Left lung (tissue), 4 donors: ENCODE measurements at regions not wholly inside any gene's neighbourhood (a gene's known extent, or its start where the extent isn't known, plus 50 kb on each side); places are given as distances from the start of the nearest gene placed in this dataset.

Experiments used
- ATAC-seq: fragments of 200-7000 bp; cut with Tn5 transposase; one replicate; pipeline ENCODE4 v1.9.1; 2020; ENCODE audit warnings: moderate library complexity
- DNase-seq, 4 donors: peaks; one replicate each; pipeline ENCODE4 v3.0.0-alpha.2; 2013 to 2020
- H3K27ac ChIP-seq, 2 donors: fragments of 200-600 bp; sonication (generic) in 1 of 2; one replicate each; pipeline versions ENCODE4 v1.5.0 to v1.8.0; 2020 to 2021
- H3K27me3 ChIP-seq, 2 donors: fragments of 200-600 bp; sonication (generic) in 1 of 2; one replicate each; pipeline versions ENCODE4 v1.5.0 to v1.8.0; 2020 to 2021
- H3K36me3 ChIP-seq, 2 donors: fragments of 200-600 bp; sonication (generic) in 1 of 2; one replicate each; pipeline versions ENCODE4 v1.5.0 to v1.8.0; 2020 to 2021
- H3K4me1 ChIP-seq, 2 donors: fragments of 200-600 bp; one replicate each; pipeline ENCODE4 v1.8.0; 2021
- H3K4me3 ChIP-seq, 2 donors: fragments of 200-600 bp; sonication (generic) in 1 of 2; one replicate each; pipeline versions ENCODE4 v1.5.0 to v1.8.0; 2020 to 2021; ENCODE audit warnings: mild to moderate bottlenecking in 1 of 2
- H3K9me3 ChIP-seq, 2 donors: fragments of 200-600 bp; sonication (generic) in 1 of 2; one replicate each; pipeline versions ENCODE4 v1.5.0 to v1.8.0; 2020 to 2021
- intact Hi-C, 2 donors: fragments of 100-400 bp; cut with DNase I; formaldehyde crosslinking; loops; one replicate each; pipeline versions ENCODE4 v1.11.2 to v1.14.2; 2022
- TF ChIP-seq, protein P1 (sequence below), 2 donors: fragments of 200-600 bp; sonication (generic) in 1 of 2; IDR thresholded peaks; one replicate each; pipeline versions ENCODE4 v1.5.0 to v1.8.0; 2021; ENCODE audit warnings: antibody characterized with exemption in 2 of 2
- donor health status: DM: no; HTN: yes; CAD: no.
- donor health status: DM: no; HTN: no; CAD: no.

DNA sequence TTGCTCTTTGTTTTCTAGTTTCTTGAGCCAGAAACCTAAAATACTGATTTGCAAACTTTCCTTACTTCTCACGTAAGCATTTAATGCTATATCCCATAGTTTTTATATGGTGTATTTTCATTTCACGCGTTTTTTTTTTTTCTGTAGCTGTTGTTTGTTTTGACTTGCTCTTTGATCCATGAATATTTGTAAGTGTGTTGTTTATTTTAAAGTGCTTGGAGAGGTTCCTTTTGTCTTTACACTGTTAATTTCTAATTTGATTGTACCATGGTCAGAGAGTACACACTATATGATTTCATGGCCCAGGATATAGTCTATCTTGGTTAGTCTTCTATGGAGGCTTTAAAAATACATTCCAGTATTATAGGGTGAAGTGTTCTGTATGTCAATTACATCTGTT, 84.8 kb upstream of the RNF217 start:
- TF ChIP-seq, protein P1, sequence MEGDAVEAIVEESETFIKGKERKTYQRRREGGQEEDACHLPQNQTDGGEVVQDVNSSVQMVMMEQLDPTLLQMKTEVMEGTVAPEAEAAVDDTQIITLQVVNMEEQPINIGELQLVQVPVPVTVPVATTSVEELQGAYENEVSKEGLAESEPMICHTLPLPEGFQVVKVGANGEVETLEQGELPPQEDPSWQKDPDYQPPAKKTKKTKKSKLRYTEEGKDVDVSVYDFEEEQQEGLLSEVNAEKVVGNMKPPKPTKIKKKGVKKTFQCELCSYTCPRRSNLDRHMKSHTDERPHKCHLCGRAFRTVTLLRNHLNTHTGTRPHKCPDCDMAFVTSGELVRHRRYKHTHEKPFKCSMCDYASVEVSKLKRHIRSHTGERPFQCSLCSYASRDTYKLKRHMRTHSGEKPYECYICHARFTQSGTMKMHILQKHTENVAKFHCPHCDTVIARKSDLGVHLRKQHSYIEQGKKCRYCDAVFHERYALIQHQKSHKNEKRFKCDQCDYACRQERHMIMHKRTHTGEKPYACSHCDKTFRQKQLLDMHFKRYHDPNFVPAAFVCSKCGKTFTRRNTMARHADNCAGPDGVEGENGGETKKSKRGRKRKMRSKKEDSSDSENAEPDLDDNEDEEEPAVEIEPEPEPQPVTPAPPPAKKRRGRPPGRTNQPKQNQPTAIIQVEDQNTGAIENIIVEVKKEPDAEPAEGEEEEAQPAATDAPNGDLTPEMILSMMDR (IDR thresholded peaks at IDR 0.05), result no peak
- no peak for ATAC-seq
- no peaks in the 10 kb centered on the region for H3K27me3 ChIP-seq
- no peaks in the 10 kb centered on the region for H3K9me3 ChIP-seq
- DNase-seq, result no peak
- intact Hi-C loops, result no loop called here
- no peak overlapping the region for H3K27ac ChIP-seq
- H3K4me1 ChIP-seq, result peaks cover 0 to 6% of the 10 kb centered on the region in 2 donors
- no peak overlapping the region for H3K4me3 ChIP-seq
- no peaks in the 10 kb centered on the region for H3K36me3 ChIP-seq

- Histone ChIP-seq H3K27me3 (no peaks in the 10 kb centered on the region), H3K4me1 (peaks cover 0 to 8% of the 10 kb centered on the region in 2 donors), H3K4me3 (no peak overlapping the region), H3K36me3 (no peaks in the 10 kb centered on the region), H3K9me3 (no peaks in the 10 kb centered on the region), H3K27ac (no peak overlapping the region)
- TF ChIP-seq, protein P1 (IDR thresholded peaks at IDR 0.05), result no peak
- intact Hi-C loops, result no loop called here
- DNase-seq, result no peak
- ATAC-seq, result no peak
These were observed 82.9 kb upstream of the RNF217 start for GRCh38 chr6:124879110-124879991.

GRCh38 chr6:124879992-124880355, 82.3 kb upstream of the RNF217 start:
- H3K36me3 ChIP-seq, result no peaks in the 10 kb centered on the region
- H3K9me3 ChIP-seq, result no peaks in the 10 kb centered on the region
- H3K27ac ChIP-seq, result no peak overlapping the region
- H3K4me1 ChIP-seq, result peaks cover 0 to 8% of the 10 kb centered on the region in 2 donors
- no peak overlapping the region for H3K4me3 ChIP-seq
- no peaks in the 10 kb centered on the region for H3K27me3 ChIP-seq
- TF ChIP-seq, protein P1 (IDR thresholded peaks at IDR 0.05), result no peak
- no peak for DNase-seq
- intact Hi-C loops, result no loop called here
- no peak for ATAC-seq

- H3K36me3 ChIP-seq, result no peaks in the 10 kb centered on the region
- ATAC-seq, result no peak
- peaks cover 0 to 8% of the 10 kb centered on the region in 2 donors for H3K4me1 ChIP-seq
- intact Hi-C loops, result no loop called here
- H3K27me3 ChIP-seq, result no peaks in the 10 kb centered on the region
- H3K27ac ChIP-seq, result no peak overlapping the region
- peak in 1 of 4 donors; percentile 5 for DNase-seq
- H3K4me3 ChIP-seq, result no peak overlapping the region
- H3K9me3 ChIP-seq, result no peaks in the 10 kb centered on the region
- TF ChIP-seq, protein P1 (IDR thresholded peaks at IDR 0.05), result no peak
These were observed 80.2 kb upstream of the RNF217 start for GRCh38 chr6:124881898-124882578.
